Immature natural killer cell (primary cell): ENCODE measurements at regions not wholly inside any gene's neighbourhood (a gene's known extent, or its start where the extent isn't known, plus 50 kb on each side); places are given as distances from the start of the nearest gene placed in this dataset.

Source experiments
- DNase-seq, 3 donors: peaks; one replicate each; pipeline ENCODE4 v3.0.0; 2022; ENCODE audit warnings: mixed read lengths in 1 of 3
- H3K27ac Mint-ChIP-seq, 6 donors: one replicate each; pipeline ENCODE4 v1.8.0; 2020; ENCODE audit warnings: mixed read lengths in 6 of 6, mild to moderate bottlenecking in 5 of 6, inconsistent platforms in 4 of 6, moderate library complexity in 3 of 6
- H3K27me3 Mint-ChIP-seq, 3 donors: one replicate each; pipeline ENCODE4 v1.8.0; 2020 to 2021; ENCODE audit warnings: low read depth in 3 of 3, mild to moderate bottlenecking in 3 of 3, mixed read lengths in 3 of 3, moderate library complexity in 3 of 3, inconsistent platforms in 1 of 3
- H3K36me3 Mint-ChIP-seq, 3 donors: one replicate each; pipeline ENCODE4 v1.8.0; 2020; ENCODE audit warnings: mixed read lengths in 3 of 3, inconsistent platforms in 2 of 3, mild to moderate bottlenecking in 2 of 3
- H3K4me1 Mint-ChIP-seq, 2 donors: one replicate each; pipeline ENCODE4 v1.8.0; 2020; ENCODE audit warnings: inconsistent platforms in 2 of 2, mild to moderate bottlenecking in 2 of 2, mixed read lengths in 2 of 2, moderate library complexity in 1 of 2
- H3K4me3 Mint-ChIP-seq, 5 donors: one replicate each; pipeline ENCODE4 v1.8.0; 2020; ENCODE audit warnings: mild to moderate bottlenecking in 5 of 5, mixed read lengths in 5 of 5, inconsistent platforms in 3 of 5, moderate library complexity in 3 of 5
- H3K9me3 Mint-ChIP-seq, 6 donors: one replicate each; pipeline ENCODE4 v1.8.0; 2020; ENCODE audit warnings: mild to moderate bottlenecking in 6 of 6, mixed read lengths in 6 of 6, inconsistent platforms in 4 of 6, moderate library complexity in 3 of 6

- H3K36me3 Mint-ChIP-seq: peaks cover 0 to 6% (median 0%) of the 10 kb centered on the region in 3 donors
- no peaks in the 10 kb centered on the region for H3K4me1 Mint-ChIP-seq
- H3K4me3 Mint-ChIP-seq: no peak overlapping the region
- no peak for DNase-seq
- H3K27ac Mint-ChIP-seq: no peak overlapping the region
- no peaks in the 10 kb centered on the region for H3K27me3 Mint-ChIP-seq
- H3K9me3 Mint-ChIP-seq: peaks cover 2 to 28% (median 3%) of the 10 kb centered on the region in 6 donors
Measured at GRCh38 chr14:86279405-86279804, 749.5 kb downstream of the FLRT2 start.

GRCh38 chr14:86257973-86258372 is 728.0 kb downstream of the FLRT2 start:
- no peaks in the 10 kb centered on the region for H3K4me1 Mint-ChIP-seq
- H3K4me3 Mint-ChIP-seq: no peak overlapping the region
- no peak overlapping the region for H3K27ac Mint-ChIP-seq
- DNase-seq: no peak
- no peaks in the 10 kb centered on the region for H3K36me3 Mint-ChIP-seq
- H3K27me3 Mint-ChIP-seq: no peaks in the 10 kb centered on the region
- H3K9me3 Mint-ChIP-seq: peaks cover 0 to 20% (median 4%) of the 10 kb centered on the region in 6 donors

- no peak overlapping the region for H3K27ac Mint-ChIP-seq
- no peaks in the 10 kb centered on the region for H3K4me1 Mint-ChIP-seq
- H3K36me3 Mint-ChIP-seq: no peaks in the 10 kb centered on the region
- no peak overlapping the region for H3K4me3 Mint-ChIP-seq
- no peak for DNase-seq
- H3K9me3 Mint-ChIP-seq: peaks cover under 1 to 20% (median 3%) of the 10 kb centered on the region in 6 donors
- H3K27me3 Mint-ChIP-seq: no peaks in the 10 kb centered on the region
Measured at GRCh38 chr14:86243158-86243557, 713.2 kb downstream of the FLRT2 start.

GRCh38 chr14:86237733-86238132 is 707.8 kb downstream of the FLRT2 start:
- no peak for DNase-seq
- no peak overlapping the region for H3K27ac Mint-ChIP-seq
- H3K4me1 Mint-ChIP-seq: no peaks in the 10 kb centered on the region
- no peak overlapping the region for H3K4me3 Mint-ChIP-seq
- H3K36me3 Mint-ChIP-seq: no peaks in the 10 kb centered on the region
- H3K27me3 Mint-ChIP-seq: peaks cover 0 to 3% (median 0%) of the 10 kb centered on the region in 3 donors
- H3K9me3 Mint-ChIP-seq: peaks cover 10 to 32% (median 16%) of the 10 kb centered on the region in 6 donors

GRCh38 chr14:86221755-86222154 is 691.8 kb downstream of the FLRT2 start:
- peaks cover 0 to 13% (median 2%) of the 10 kb centered on the region in 6 donors for H3K9me3 Mint-ChIP-seq
- no peak overlapping the region for H3K4me3 Mint-ChIP-seq
- H3K4me1 Mint-ChIP-seq: no peaks in the 10 kb centered on the region
- no peak overlapping the region for H3K27ac Mint-ChIP-seq
- DNase-seq: no peak
- H3K36me3 Mint-ChIP-seq: no peaks in the 10 kb centered on the region
- no peaks in the 10 kb centered on the region for H3K27me3 Mint-ChIP-seq

GRCh38 chr14:86221000-86221399 is 691.1 kb downstream of the FLRT2 start:
- Mint-ChIP-seq H3K4me3 (no peak overlapping the region), H3K9me3 (peaks cover 0 to 13% (median 4%) of the 10 kb centered on the region in 6 donors), H3K27me3 (no peaks in the 10 kb centered on the region), H3K4me1 (no peaks in the 10 kb centered on the region), H3K36me3 (no peaks in the 10 kb centered on the region), H3K27ac (no peak overlapping the region)
- DNase-seq: no peak

GRCh38 chr14:86217523-86217922 is 687.6 kb downstream of the FLRT2 start:
- H3K36me3 Mint-ChIP-seq: no peaks in the 10 kb centered on the region
- H3K27ac Mint-ChIP-seq: no peak overlapping the region
- peaks cover 0 to 9% (median 3%) of the 10 kb centered on the region in 6 donors for H3K9me3 Mint-ChIP-seq
- no peaks in the 10 kb centered on the region for H3K4me1 Mint-ChIP-seq
- no peak overlapping the region for H3K4me3 Mint-ChIP-seq
- no peaks in the 10 kb centered on the region for H3K27me3 Mint-ChIP-seq
- DNase-seq: no peak

- peaks cover 0 to 58% (median 8%) of the 10 kb centered on the region in 6 donors for H3K9me3 Mint-ChIP-seq
- H3K4me3 Mint-ChIP-seq: peak overlapping the region in 1 of 5 donors; percentile 19
- H3K36me3 Mint-ChIP-seq: no peaks in the 10 kb centered on the region
- no peaks in the 10 kb centered on the region for H3K27me3 Mint-ChIP-seq
- H3K27ac Mint-ChIP-seq: no peak overlapping the region
- peaks cover 2 to 12% of the 10 kb centered on the region in 2 donors for H3K4me1 Mint-ChIP-seq
- no peak for DNase-seq
Measured at GRCh38 chr14:86203843-86204242, 673.9 kb downstream of the FLRT2 start.

GRCh38 chr14:86196471-86196870 is 666.5 kb downstream of the FLRT2 start:
- Mint-ChIP-seq H3K4me1 (no peaks in the 10 kb centered on the region), H3K27me3 (no peaks in the 10 kb centered on the region), H3K36me3 (no peaks in the 10 kb centered on the region), H3K9me3 (peaks cover 0 to 21% (median 9%) of the 10 kb centered on the region in 6 donors), H3K27ac (no peak overlapping the region), H3K4me3 (no peak overlapping the region)
- no peak for DNase-seq

GRCh38 chr14:86193756-86194155 is 663.8 kb downstream of the FLRT2 start:
- H3K4me1 Mint-ChIP-seq: no peaks in the 10 kb centered on the region
- no peak overlapping the region for H3K27ac Mint-ChIP-seq
- peaks cover 0 to 9% (median 1%) of the 10 kb centered on the region in 6 donors for H3K9me3 Mint-ChIP-seq
- no peak for DNase-seq
- no peak overlapping the region for H3K4me3 Mint-ChIP-seq
- no peaks in the 10 kb centered on the region for H3K27me3 Mint-ChIP-seq
- H3K36me3 Mint-ChIP-seq: no peaks in the 10 kb centered on the region

GRCh38 chr14:86179980-86180379 is 650.0 kb downstream of the FLRT2 start:
- DNase-seq: no peak
- Mint-ChIP-seq H3K4me3 (no peak overlapping the region), H3K4me1 (no peaks in the 10 kb centered on the region), H3K27ac (no peak overlapping the region), H3K9me3 (peaks cover 0 to 21% (median 4%) of the 10 kb centered on the region in 6 donors), H3K27me3 (no peaks in the 10 kb centered on the region), H3K36me3 (no peaks in the 10 kb centered on the region)

- no peak for DNase-seq
- H3K4me1 Mint-ChIP-seq: no peaks in the 10 kb centered on the region
- peaks cover 0 to 29% (median 3%) of the 10 kb centered on the region in 6 donors for H3K9me3 Mint-ChIP-seq
- H3K27me3 Mint-ChIP-seq: peaks cover 0 to 2% (median 0%) of the 10 kb centered on the region in 3 donors
- no peaks in the 10 kb centered on the region for H3K36me3 Mint-ChIP-seq
- H3K27ac Mint-ChIP-seq: no peak overlapping the region
- H3K4me3 Mint-ChIP-seq: no peak overlapping the region
Measured at GRCh38 chr14:86168371-86168770, 638.4 kb downstream of the FLRT2 start.

GRCh38 chr14:86166541-86166940 is 636.6 kb downstream of the FLRT2 start:
- Mint-ChIP-seq H3K4me3 (no peak overlapping the region), H3K27me3 (peaks cover 0 to 2% (median 0%) of the 10 kb centered on the region in 3 donors), H3K4me1 (no peaks in the 10 kb centered on the region)

GRCh38 chr14:86153480-86153879 is 623.5 kb downstream of the FLRT2 start:
- H3K9me3 Mint-ChIP-seq: peaks cover 0 to 7% (median 0%) of the 10 kb centered on the region in 6 donors
- H3K4me3 Mint-ChIP-seq: no peak overlapping the region
- peaks cover 0 to 3% (median 0%) of the 10 kb centered on the region in 3 donors for H3K36me3 Mint-ChIP-seq
- H3K27me3 Mint-ChIP-seq: no peaks in the 10 kb centered on the region
- no peaks in the 10 kb centered on the region for H3K4me1 Mint-ChIP-seq
- no peak for DNase-seq
- H3K27ac Mint-ChIP-seq: no peak overlapping the region

More at GRCh38 chr14:86166541-86166940, 636.6 kb downstream of the FLRT2 start:
- DNase-seq: no peak
- peaks cover 0 to 27% (median 3%) of the 10 kb centered on the region in 6 donors for H3K9me3 Mint-ChIP-seq
- H3K36me3 Mint-ChIP-seq: no peaks in the 10 kb centered on the region
- no peak overlapping the region for H3K27ac Mint-ChIP-seq

- DNase-seq: no peak
- no peak overlapping the region for H3K4me3 Mint-ChIP-seq
- H3K9me3 Mint-ChIP-seq: peaks cover 4 to 32% (median 20%) of the 10 kb centered on the region in 6 donors
- H3K36me3 Mint-ChIP-seq: peaks cover 0 to 7% (median 0%) of the 10 kb centered on the region in 3 donors
- H3K4me1 Mint-ChIP-seq: no peaks in the 10 kb centered on the region
- H3K27ac Mint-ChIP-seq: no peak overlapping the region
- peaks cover 0 to 3% (median 0%) of the 10 kb centered on the region in 3 donors for H3K27me3 Mint-ChIP-seq
Measured at GRCh38 chr14:86143248-86143647, 613.3 kb downstream of the FLRT2 start.
